ENCODE measurements at regions not wholly inside any gene's neighbourhood (a gene's known extent, or its start where the extent isn't known, plus 50 kb on each side); places are given as distances from the start of the nearest gene placed in this dataset.

DNA sequence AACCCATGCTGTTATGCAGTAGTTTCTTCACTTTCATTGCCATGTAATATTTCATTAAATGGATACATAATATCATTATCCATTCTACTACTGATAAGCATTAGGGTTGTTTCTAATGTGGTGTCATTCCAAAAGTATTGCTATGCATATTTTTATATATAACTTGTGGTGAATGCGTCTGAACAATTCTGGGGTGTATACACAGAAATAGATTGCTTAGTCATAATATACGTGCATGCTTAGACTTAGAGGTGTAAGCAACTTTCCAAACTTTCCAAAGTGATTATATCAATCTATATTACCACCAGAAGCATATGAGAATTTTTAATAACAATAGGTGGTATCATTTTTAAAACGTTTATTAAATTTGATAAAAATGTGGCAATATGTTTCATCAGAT is 540.9 kb downstream of the DSC3 start:
- no peak overlapping the region for H3K4me2 ChIP-seq (ENCODE audit: low read depth, low read length, poor library complexity, severe bottlenecking)
- no peaks in the 10 kb centered on the region for H3K9me2 ChIP-seq (replicated peaks; ENCODE audit: low read depth, low read length)
- no peak overlapping the region for H2AFZ ChIP-seq (ENCODE audit: low read length)
- H3K36me3 ChIP-seq (ENCODE audit: insufficient read depth, low read length): no peaks in the 10 kb centered on the region
- no peaks in the 10 kb centered on the region for H3F3A ChIP-seq (ENCODE audit: low read depth)
- H3K4me3 ChIP-seq (ENCODE audit: low read length, poor library complexity, severe bottlenecking): no peak overlapping the region
- H3K4me1 ChIP-seq (ENCODE audit: insufficient read depth, low read length, poor library complexity, severe bottlenecking): no peaks in the 10 kb centered on the region
- no peaks in the 10 kb centered on the region for H4K20me1 ChIP-seq (ENCODE audit: insufficient read depth, low read length, poor library complexity, severe bottlenecking)
- H3K9me3 ChIP-seq (ENCODE audit: insufficient read depth, low read depth, low read length): no peaks in the 10 kb centered on the region
- H3K27me3 ChIP-seq (ENCODE audit: insufficient read depth, low read length, poor library complexity, severe bottlenecking): no peaks in the 10 kb centered on the region
- no peaks in the 10 kb centered on the region for H3K79me2 ChIP-seq (ENCODE audit: insufficient read depth, low read length)
- TF ChIP-seq, protein P1, sequence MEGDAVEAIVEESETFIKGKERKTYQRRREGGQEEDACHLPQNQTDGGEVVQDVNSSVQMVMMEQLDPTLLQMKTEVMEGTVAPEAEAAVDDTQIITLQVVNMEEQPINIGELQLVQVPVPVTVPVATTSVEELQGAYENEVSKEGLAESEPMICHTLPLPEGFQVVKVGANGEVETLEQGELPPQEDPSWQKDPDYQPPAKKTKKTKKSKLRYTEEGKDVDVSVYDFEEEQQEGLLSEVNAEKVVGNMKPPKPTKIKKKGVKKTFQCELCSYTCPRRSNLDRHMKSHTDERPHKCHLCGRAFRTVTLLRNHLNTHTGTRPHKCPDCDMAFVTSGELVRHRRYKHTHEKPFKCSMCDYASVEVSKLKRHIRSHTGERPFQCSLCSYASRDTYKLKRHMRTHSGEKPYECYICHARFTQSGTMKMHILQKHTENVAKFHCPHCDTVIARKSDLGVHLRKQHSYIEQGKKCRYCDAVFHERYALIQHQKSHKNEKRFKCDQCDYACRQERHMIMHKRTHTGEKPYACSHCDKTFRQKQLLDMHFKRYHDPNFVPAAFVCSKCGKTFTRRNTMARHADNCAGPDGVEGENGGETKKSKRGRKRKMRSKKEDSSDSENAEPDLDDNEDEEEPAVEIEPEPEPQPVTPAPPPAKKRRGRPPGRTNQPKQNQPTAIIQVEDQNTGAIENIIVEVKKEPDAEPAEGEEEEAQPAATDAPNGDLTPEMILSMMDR (conservative IDR thresholded peaks at IDR 0.05; ENCODE audit: low read length): no peak
- no peak overlapping the region for H3K9ac ChIP-seq (ENCODE audit: low read depth, low read length, poor library complexity, severe bottlenecking)

DNA sequence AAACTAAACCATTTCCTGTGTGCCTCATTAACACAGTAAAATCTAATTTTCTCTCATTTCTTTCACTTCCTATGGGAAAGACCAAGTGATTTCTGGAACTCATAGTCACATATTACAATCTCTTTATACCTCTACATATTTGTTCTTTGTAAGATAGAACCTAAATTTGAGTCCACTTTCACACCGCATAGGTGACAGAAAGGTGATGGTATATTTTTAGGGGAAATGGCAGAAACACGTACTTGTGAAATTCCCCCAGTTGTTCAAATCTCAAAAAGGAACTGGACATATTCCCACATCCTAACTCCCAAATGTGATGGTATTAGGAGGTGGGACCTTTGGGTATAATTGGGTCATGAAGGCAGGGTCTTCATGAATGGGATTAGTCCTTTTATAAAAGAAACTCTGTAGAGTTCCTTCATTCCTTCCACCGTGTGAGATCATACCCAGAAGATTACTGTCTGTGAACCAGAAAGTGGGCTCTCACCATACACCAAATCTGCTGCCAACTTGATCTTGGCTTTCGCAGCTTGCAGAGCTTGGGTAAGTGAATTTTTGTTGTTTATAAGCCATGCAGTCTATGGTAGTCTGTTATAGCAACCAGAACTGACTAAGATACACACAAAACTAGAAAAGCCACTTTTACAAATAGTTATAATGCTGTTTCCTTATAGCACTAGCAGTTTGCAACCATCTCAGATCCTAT is 542.1 kb downstream of the DSC3 start:
- Histone ChIP-seq H3K4me2 (ENCODE audit: low read depth, low read length, poor library complexity, severe bottlenecking) (no peak overlapping the region), H3K79me2 (ENCODE audit: insufficient read depth, low read length) (no peaks in the 10 kb centered on the region), H3K36me3 (ENCODE audit: insufficient read depth, low read length) (no peaks in the 10 kb centered on the region), H3K27me3 (ENCODE audit: insufficient read depth, low read length, poor library complexity, severe bottlenecking) (no peaks in the 10 kb centered on the region), H3K4me1 (ENCODE audit: insufficient read depth, low read length, poor library complexity, severe bottlenecking) (no peaks in the 10 kb centered on the region), H3K9me2 (replicated peaks; ENCODE audit: low read depth, low read length) (no peaks in the 10 kb centered on the region), H3F3A (ENCODE audit: low read depth) (no peaks in the 10 kb centered on the region), H3K4me3 (ENCODE audit: low read length, poor library complexity, severe bottlenecking) (no peak overlapping the region), H3K9me3 (ENCODE audit: insufficient read depth, low read depth, low read length) (no peaks in the 10 kb centered on the region), H4K20me1 (ENCODE audit: insufficient read depth, low read length, poor library complexity, severe bottlenecking) (no peaks in the 10 kb centered on the region), H2AFZ (ENCODE audit: low read length) (no peak overlapping the region), H3K9ac (ENCODE audit: low read depth, low read length, poor library complexity, severe bottlenecking) (no peak overlapping the region)
- TF ChIP-seq, protein P1 (conservative IDR thresholded peaks at IDR 0.05; ENCODE audit: low read length): no peak
- TF ChIP-seq EZH2phosphoT487 (IDR thresholded peaks at IDR 0.05; ENCODE audit: borderline replicate concordance): no peak

DNA sequence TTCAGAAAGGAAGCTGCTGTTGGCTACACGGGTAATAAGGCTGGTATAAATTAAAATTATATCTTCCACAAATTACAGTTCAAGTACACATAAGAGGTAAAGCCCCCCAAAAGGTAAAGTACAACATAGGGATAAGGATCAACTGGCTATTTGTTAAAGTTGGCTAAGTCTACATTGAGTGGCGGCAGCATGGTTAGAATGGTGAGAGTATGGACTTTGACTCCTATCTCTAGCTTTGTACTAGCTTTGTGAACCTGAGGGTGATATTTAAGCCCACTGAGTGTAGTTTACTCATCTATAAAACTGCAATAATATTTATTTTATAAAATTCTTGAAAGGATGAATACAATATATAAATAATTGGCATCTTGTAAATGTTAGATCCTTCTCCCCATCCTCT is 542.8 kb downstream of the DSC3 start:
- no peaks in the 10 kb centered on the region for H3K9me2 ChIP-seq (replicated peaks; ENCODE audit: low read depth, low read length)
- no peaks in the 10 kb centered on the region for H3K9me3 ChIP-seq (ENCODE audit: insufficient read depth, low read depth, low read length)

More for the DNA sequence above, 542.8 kb downstream of the DSC3 start:
- no peaks in the 10 kb centered on the region for H3K36me3 ChIP-seq (ENCODE audit: insufficient read depth, low read length)
- H3K4me1 ChIP-seq (ENCODE audit: insufficient read depth, low read length, poor library complexity, severe bottlenecking): no peaks in the 10 kb centered on the region
- H3F3A ChIP-seq (ENCODE audit: low read depth): no peaks in the 10 kb centered on the region
- TF ChIP-seq, protein P1 (conservative IDR thresholded peaks at IDR 0.05; ENCODE audit: low read length): no peak
- no peak for TF ChIP-seq EZH2phosphoT487 (IDR thresholded peaks at IDR 0.05; ENCODE audit: borderline replicate concordance)
- H3K79me2 ChIP-seq (ENCODE audit: insufficient read depth, low read length): no peaks in the 10 kb centered on the region
- H3K27me3 ChIP-seq (ENCODE audit: insufficient read depth, low read length, poor library complexity, severe bottlenecking): no peaks in the 10 kb centered on the region
- no peaks in the 10 kb centered on the region for H4K20me1 ChIP-seq (ENCODE audit: insufficient read depth, low read length, poor library complexity, severe bottlenecking)
- no peak overlapping the region for H3K4me2 ChIP-seq (ENCODE audit: low read depth, low read length, poor library complexity, severe bottlenecking)
- H3K4me3 ChIP-seq (ENCODE audit: low read length, poor library complexity, severe bottlenecking): no peak overlapping the region
- H2AFZ ChIP-seq (ENCODE audit: low read length): no peak overlapping the region
- no peak overlapping the region for H3K9ac ChIP-seq (ENCODE audit: low read depth, low read length, poor library complexity, severe bottlenecking)
